Mammary epithelial cell (primary cell): ENCODE measurements at regions not wholly inside any gene's neighbourhood (a gene's known extent, or its start where the extent isn't known, plus 50 kb on each side); places are given as distances from the start of the nearest gene placed in this dataset.

Experiments
- CTCF ChIP-seq, 2 donors: IDR thresholded peaks in 1 of 2; conservative IDR thresholded peaks in 1 of 2; 2 replicates each; pipeline ENCODE4 v1.5.1; 2011 to 2012; ENCODE audit warnings: inconsistent platforms in 2 of 2, low read length in 2 of 2, mild to moderate bottlenecking in 2 of 2, control low read depth in 1 of 2, low read depth in 1 of 2; ENCODE audit not compliant: insufficient read depth in 1 of 2; ENCODE audit errors: extremely low read depth in 1 of 2
- EZH2 ChIP-seq: IDR thresholded peaks from 2 replicates; pipeline ENCODE4 v1.6.1; 2012; ENCODE audit warnings: low read length, inconsistent platforms, borderline replicate concordance

DNA sequence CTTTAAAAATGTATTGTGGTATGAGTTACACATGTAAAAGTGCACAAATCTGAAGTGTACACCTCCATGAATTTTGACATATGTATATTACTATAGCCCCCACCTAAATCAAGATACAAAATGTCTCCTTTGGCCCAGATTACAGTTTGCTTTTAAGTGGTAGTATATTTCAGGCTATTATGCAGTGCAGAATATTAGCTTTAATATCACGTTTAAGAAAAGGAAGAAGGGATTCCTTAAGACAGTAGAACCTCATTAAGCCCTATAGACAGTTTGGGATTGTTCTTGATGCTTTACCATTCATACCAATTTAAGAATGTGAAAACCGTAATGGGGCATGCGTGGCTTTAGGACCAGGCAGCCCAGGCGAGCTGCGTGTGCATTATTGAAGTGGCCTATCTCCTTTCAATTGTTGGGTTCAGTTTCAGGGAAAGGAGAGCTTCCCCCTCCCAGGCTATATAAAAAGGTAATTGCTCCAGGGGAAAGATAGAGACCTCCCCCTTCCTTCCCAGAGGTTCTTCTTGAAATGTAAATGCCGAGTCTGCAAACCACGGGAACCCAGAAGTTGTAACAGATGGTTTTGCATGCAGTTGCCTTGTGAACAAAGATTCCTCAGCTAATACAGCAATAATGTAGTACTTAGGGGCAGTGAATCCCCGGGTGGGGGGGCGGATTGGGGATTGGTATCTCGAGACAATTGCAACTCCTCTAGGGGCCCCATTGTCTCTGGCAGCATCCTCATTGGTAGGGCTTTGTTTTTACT lies 106.1 kb downstream of the UCHL1 start:
- TF ChIP-seq EZH2 (no peak), CTCF (conservative IDR thresholded peaks at IDR 0.05 in 1 of 2, IDR thresholded peaks at IDR 0.05 in 1 of 2; ENCODE audit: extremely low read depth in 1 of 2, insufficient read depth in 1 of 2, low read depth in 1 of 2, low read length in 2 of 2) (no peak)
